GM23248 (cell line): ENCODE measurements at regions not wholly inside any gene's neighbourhood (a gene's known extent, or its start where the extent isn't known, plus 50 kb on each side); places are given as distances from the start of the nearest gene placed in this dataset.

Experiments
- DNase-seq: peaks from one replicate; pipeline ENCODE4 v3.0.0-alpha.2; 2015
- H2AFZ ChIP-seq: fragments of 200-600 bp; sonication (generic); 2 replicates; pipeline ENCODE4 v1.6.1; 2016; ENCODE audit warnings: antibody characterized with exemption
- H3F3A ChIP-seq: fragments of 200-600 bp; sonication (generic); 2 replicates; pipeline ENCODE4 v1.6.1; 2016; ENCODE audit warnings: mild to moderate bottlenecking, antibody characterized with exemption, mixed run types; ENCODE audit not compliant: insufficient read depth
- H3K27ac ChIP-seq: fragments of 200-600 bp; sonication (generic); 2 replicates; pipeline ENCODE4 v1.5.1; 2016; ENCODE audit warnings: mild to moderate bottlenecking
- H3K27me3 ChIP-seq: fragments of 200-600 bp; sonication (generic); replicated peaks from 2 replicates; pipeline ENCODE4 v1.6.1; 2016; ENCODE audit warnings: mild to moderate bottlenecking; ENCODE audit not compliant: insufficient read depth
- H3K36me3 ChIP-seq: fragments of 200-600 bp; sonication (generic); 2 replicates; pipeline ENCODE4 v1.6.1; 2016; ENCODE audit warnings: low read depth, mild to moderate bottlenecking
- H3K4me1 ChIP-seq: fragments of 200-600 bp; sonication (generic); 2 replicates; pipeline ENCODE4 v1.6.1; 2016; ENCODE audit warnings: mild to moderate bottlenecking; ENCODE audit not compliant: insufficient read depth
- H3K4me2 ChIP-seq: fragments of 200-600 bp; sonication (generic); one replicate; pipeline ENCODE4 v1.6.1; 2016; ENCODE audit warnings: mild to moderate bottlenecking; ENCODE audit not compliant: unreplicated experiment
- H3K4me3 ChIP-seq: fragments of 200-600 bp; sonication (generic); 2 replicates; pipeline ENCODE4 v1.5.1; 2016; ENCODE audit warnings: mild to moderate bottlenecking
- H3K79me2 ChIP-seq: fragments of 200-600 bp; sonication (generic); 2 replicates; pipeline ENCODE4 v1.6.1; 2016; ENCODE audit warnings: mild to moderate bottlenecking; ENCODE audit not compliant: insufficient read depth
- H3K9ac ChIP-seq: fragments of 200-600 bp; sonication (generic); 2 replicates; pipeline ENCODE4 v1.6.1; 2016; ENCODE audit warnings: mild to moderate bottlenecking
- H3K9me2 ChIP-seq: fragments of 200-600 bp; sonication (generic); 2 replicates; pipeline ENCODE4 v1.6.1; 2016; ENCODE audit warnings: mixed run types, mild to moderate bottlenecking, moderate library complexity; ENCODE audit not compliant: insufficient read depth
- H3K9me3 ChIP-seq: fragments of 200-600 bp; sonication (generic); one replicate; pipeline ENCODE4 v1.6.1; 2017; ENCODE audit warnings: low read depth
- H4K20me1 ChIP-seq: fragments of 200-600 bp; sonication (generic); 2 replicates; pipeline ENCODE4 v1.6.0; 2016; ENCODE audit not compliant: insufficient read depth
- EZH2 ChIP-seq: fragments of 200-600 bp; sonication (generic); IDR thresholded peaks from 2 replicates; pipeline ENCODE4 v1.6.1; 2018; ENCODE audit warnings: antibody characterized with exemption, mild to moderate bottlenecking; ENCODE audit not compliant: insufficient read depth, poor library complexity, severe bottlenecking
- EZH2phosphoT487 ChIP-seq: fragments of 200-600 bp; sonication (generic); IDR thresholded peaks from 2 replicates; pipeline ENCODE4 v1.6.1; 2018; ENCODE audit warnings: antibody characterized with exemption, moderate library complexity, mild to moderate bottlenecking, low read depth; ENCODE audit not compliant: insufficient read depth
- WGBS, 2 experiments: methylation state at CpG; one replicate each; pipeline ENCODE4 v1.1.6; 2015 to 2017; ENCODE audit warnings: low lambda C conversion rate in 2 of 2, low coverage in 1 of 2; ENCODE audit errors: missing lambda C conversion rate in 2 of 2; 5-methylcytosine and 5-hydroxymethylcytosine counted together
- in situ Hi-C: fragments of 300-500 bp; cut with MboI; formaldehyde crosslinking; loops from 2 replicates; pipeline ENCODE4 v1.15.0; 2020

- no peak overlapping the region for H3K9ac ChIP-seq
- 8 to 20% methylated on average over 1 of the region's 1 CpG for WGBS, 2 experiments
- in situ Hi-C loops, result loop anchor here (25.0 kb wide), 1 partner anchor 557 kb away; the partner anchor contains the start of gene CPED1
- no peaks in the 10 kb centered on the region for H3K79me2 ChIP-seq
- H2AFZ ChIP-seq, result no peak overlapping the region
- DNase-seq, result no peak
- no peaks in the 10 kb centered on the region for H3K9me3 ChIP-seq
- peaks cover 51% of the 10 kb centered on the region for H3K27me3 ChIP-seq
- H3K4me1 ChIP-seq, result peaks cover 15% of the 10 kb centered on the region; the same call in 1 of the 2 replicates
- no peak for TF ChIP-seq EZH2
- no peak for TF ChIP-seq EZH2phosphoT487
- H3K9me2 ChIP-seq, result no peaks in the 10 kb centered on the region
- peaks cover 3% of the 10 kb centered on the region; the same call in 1 of the 2 replicates for H3F3A ChIP-seq
- no peak overlapping the region for H3K4me3 ChIP-seq
- H4K20me1 ChIP-seq, result no peaks in the 10 kb centered on the region
- peak overlapping the region; percentile 22 for H3K27ac ChIP-seq
- H3K36me3 ChIP-seq, result no peaks in the 10 kb centered on the region
- H3K4me2 ChIP-seq, result peak overlapping the region; percentile 40
Observed at GRCh38 chr7:121544238-121544637, 148.1 kb upstream of the FAM3C start.

- H3K4me3 ChIP-seq, result no peak overlapping the region
- H3K36me3 ChIP-seq, result no peaks in the 10 kb centered on the region
- H3K9me2 ChIP-seq, result no peaks in the 10 kb centered on the region
- H3K9me3 ChIP-seq, result no peaks in the 10 kb centered on the region
- WGBS, 2 experiments, result 91 to 92% methylated on average over 1 of the region's 1 CpG
- no peaks in the 10 kb centered on the region for H3K79me2 ChIP-seq
- TF ChIP-seq EZH2, result no peak
- TF ChIP-seq EZH2phosphoT487, result no peak
- no peak overlapping the region for H3K4me2 ChIP-seq
- no peaks in the 10 kb centered on the region for H4K20me1 ChIP-seq
- peaks cover 60% of the 10 kb centered on the region for H3K27me3 ChIP-seq
- in situ Hi-C loops, result loop anchor here (25.0 kb wide), 1 partner anchor 554 kb away; the partner anchor contains the start of gene CPED1
- no peak overlapping the region for H2AFZ ChIP-seq
- DNase-seq, result no peak
- no peak overlapping the region for H3K27ac ChIP-seq
- H3F3A ChIP-seq, result peaks cover 3% of the 10 kb centered on the region; the same call in 1 of the 2 replicates
- H3K9ac ChIP-seq, result no peak overlapping the region
- H3K4me1 ChIP-seq, result peaks cover 15% of the 10 kb centered on the region; the same call in 1 of the 2 replicates
Observed at GRCh38 chr7:121541457-121541856, 145.3 kb upstream of the FAM3C start.

- Histone ChIP-seq H3K27ac (no peak overlapping the region), H4K20me1 (no peaks in the 10 kb centered on the region), H3K79me2 (no peaks in the 10 kb centered on the region), H3K27me3 (peaks cover 55% of the 10 kb centered on the region), H3F3A (peaks cover 3% of the 10 kb centered on the region; the same call in 1 of the 2 replicates), H3K4me3 (no peak overlapping the region), H3K9ac (no peak overlapping the region), H3K9me2 (no peaks in the 10 kb centered on the region), H3K4me1 (peaks cover 13% of the 10 kb centered on the region; the same call in 1 of the 2 replicates), H3K9me3 (no peaks in the 10 kb centered on the region), H3K4me2 (no peak overlapping the region), H2AFZ (no peak overlapping the region), H3K36me3 (no peaks in the 10 kb centered on the region)
- 85 to 92% methylated on average over 1 of the region's 1 CpG for WGBS, 2 experiments
- TF ChIP-seq EZH2, result no peak
- TF ChIP-seq EZH2phosphoT487, result no peak
- in situ Hi-C loops, result loop anchor here (25.0 kb wide), 1 partner anchor 553 kb away; the partner anchor contains the start of gene CPED1
- no peak for DNase-seq
Observed at GRCh38 chr7:121540138-121540537, 144.0 kb upstream of the FAM3C start.

- no peak for TF ChIP-seq EZH2
- no peak for TF ChIP-seq EZH2phosphoT487
- Histone ChIP-seq H3K9ac (no peak overlapping the region), H3K4me2 (no peak overlapping the region), H3K4me1 (no peaks in the 10 kb centered on the region), H3K36me3 (no peaks in the 10 kb centered on the region), H3F3A (no peaks in the 10 kb centered on the region), H3K79me2 (no peaks in the 10 kb centered on the region), H3K9me3 (no peaks in the 10 kb centered on the region), H3K27ac (no peak overlapping the region), H3K27me3 (peaks cover 79% of the 10 kb centered on the region), H3K9me2 (no peaks in the 10 kb centered on the region), H4K20me1 (no peaks in the 10 kb centered on the region), H2AFZ (no peak overlapping the region), H3K4me3 (no peak overlapping the region)
- in situ Hi-C loops, result loop anchor here (25.0 kb wide), 1 partner anchor 550 kb away; the partner anchor contains the start of gene CPED1
- DNase-seq, result peak; percentile 8
- WGBS, 2 experiments, result 3 to 5% methylated on average over 1 of the region's 1 CpG
Observed at GRCh38 chr7:121537031-121537430, 140.9 kb upstream of the FAM3C start.
